ENCODE measurements at regions not wholly inside any gene's neighbourhood (a gene's known extent, or its start where the extent isn't known, plus 50 kb on each side); places are given as distances from the start of the nearest gene placed in this dataset.

DNA sequence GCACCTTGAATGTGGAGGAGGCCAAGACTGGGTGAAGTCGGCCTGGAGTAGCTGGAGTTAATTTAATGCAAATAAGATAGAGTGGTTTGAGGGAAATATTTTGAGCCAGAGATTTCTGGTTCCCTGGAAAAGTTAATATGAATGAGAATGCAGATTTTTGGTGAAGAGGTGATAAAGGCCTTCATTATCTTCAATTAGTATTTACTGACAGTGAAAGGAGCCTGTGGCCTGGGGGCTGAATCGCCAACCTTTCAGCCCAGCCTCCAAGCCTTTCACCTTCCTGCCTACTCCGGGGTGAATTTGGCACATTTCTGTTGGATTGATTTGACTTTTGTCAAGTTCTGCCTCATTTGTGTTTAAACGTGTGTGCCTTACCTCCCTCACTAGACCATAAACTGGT, 147.8 kb downstream of the SOX2 start:
- DNase-seq (ENCODE audit: low read depth) = no peak

DNA sequence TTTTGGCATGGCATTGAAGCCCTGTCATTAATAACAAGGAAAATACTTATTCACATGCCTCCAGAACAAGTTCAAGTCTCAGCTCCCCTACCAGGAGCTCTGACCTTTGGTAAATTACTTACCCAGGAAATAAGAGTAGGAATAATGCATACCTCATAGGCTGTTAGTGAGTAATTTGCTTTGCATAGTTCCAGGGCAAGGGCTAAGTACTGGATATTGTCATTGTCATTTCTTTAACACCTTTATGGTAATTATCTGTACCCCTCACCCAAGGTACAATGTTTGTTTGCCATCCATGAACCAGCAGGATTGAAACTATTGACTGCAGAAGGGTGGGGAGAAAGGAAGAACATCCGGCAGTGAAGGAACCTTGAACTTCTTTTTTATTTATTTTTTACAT, 148.5 kb downstream of the SOX2 start:
- no peak for DNase-seq (ENCODE audit: low read depth)

DNA sequence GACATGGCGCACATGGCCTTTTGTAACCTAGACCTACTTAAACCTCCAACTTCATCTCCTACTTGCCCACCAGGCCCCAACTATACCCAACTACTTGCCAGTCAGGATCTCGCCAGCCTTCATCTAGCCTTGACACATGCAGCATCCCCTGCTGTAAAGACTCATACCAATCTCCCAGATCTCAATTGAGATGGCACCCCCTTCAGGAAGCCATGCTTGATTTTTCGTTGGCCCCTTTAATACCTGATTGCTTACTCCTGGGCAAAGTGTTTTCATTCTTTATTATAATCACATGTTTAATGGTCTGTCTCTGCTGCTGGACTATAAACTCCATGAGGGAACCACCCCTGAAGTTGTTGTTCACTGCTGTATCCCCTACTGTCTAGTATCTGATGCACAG, 150.8 kb downstream of the SOX2 start:
- no peak for DNase-seq (ENCODE audit: low read depth)

DNA sequence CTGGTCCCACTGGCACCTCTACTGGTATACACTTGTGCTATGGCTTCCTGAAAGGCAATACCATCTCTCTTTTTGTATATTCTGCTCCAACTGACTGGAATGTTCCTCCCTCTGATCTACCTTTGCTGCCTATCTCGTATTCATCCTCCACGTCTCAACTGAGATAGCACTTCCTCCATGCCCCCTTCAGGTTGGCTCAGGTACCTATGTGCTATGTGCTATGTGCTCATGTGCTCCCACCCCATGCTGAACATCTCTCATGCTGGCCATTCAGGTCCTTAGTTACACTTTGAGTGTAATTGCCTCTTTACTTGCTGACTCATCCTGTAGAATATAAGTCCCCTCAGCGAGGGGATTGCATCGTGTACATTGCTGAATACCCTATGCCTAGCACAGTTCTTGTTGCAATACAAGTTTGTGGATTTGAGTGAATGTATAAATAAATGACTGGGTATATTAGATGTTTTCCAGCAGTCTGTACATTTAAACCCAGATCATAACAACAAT, 156.9 kb downstream of the SOX2 start:
- DNase-seq (ENCODE audit: low read depth) = no peak

DNA sequence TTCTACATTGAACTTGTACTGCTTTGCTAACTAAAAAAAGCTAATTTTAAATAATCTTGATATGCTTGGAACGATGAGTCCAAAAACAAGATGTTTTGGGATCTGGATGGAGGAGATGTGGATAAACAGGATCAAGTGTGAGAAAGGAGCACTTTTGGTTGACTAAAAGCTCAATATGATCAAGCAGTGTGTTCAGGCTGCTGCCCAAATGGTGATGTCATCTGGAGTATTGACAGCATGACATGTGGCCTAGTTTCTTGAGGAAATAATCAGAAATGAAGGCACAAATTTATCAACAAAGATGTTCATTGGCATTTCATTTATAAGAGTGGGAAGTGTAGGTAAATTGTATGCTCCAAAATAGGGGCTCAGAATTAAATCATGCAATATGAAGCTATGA, 161.2 kb downstream of the SOX2 start:
- DNase-seq (ENCODE audit: low read depth) = no peak

GRCh38 chr3:181879926-181880325, 168.2 kb downstream of the SOX2 start:
- DNase-seq (ENCODE audit: low read depth) = no peak

DNA sequence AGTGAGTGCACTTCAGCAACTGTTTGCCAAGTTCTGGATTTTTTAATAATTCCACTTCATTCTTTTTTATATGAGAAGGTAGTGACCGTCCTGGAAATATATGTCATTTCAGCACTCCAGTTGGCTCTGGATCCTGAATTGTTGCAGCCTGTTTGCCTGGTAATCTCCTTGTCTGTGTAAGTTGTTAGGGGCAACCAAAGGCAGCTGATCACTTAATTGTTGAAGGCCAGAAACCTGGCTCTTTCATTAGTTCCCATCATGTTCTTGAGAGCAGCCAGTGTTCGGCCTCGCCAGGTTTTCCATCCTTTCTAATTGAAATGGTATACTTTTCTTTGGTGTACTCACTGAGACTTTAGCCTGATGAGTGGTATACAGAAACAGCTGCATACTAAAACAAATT, 168.6 kb downstream of the SOX2 start:
- no peak for DNase-seq (ENCODE audit: low read depth)

- DNase-seq (ENCODE audit: low read depth) = no peak
Measured at GRCh38 chr3:181881749-181882148, 170.0 kb downstream of the SOX2 start.

- DNase-seq (ENCODE audit: low read depth) = no peak
Measured at GRCh38 chr3:181885868-181886630, 174.3 kb downstream of the SOX2 start.

GRCh38 chr3:181886676-181887075, 175.0 kb downstream of the SOX2 start:
- DNase-seq (ENCODE audit: low read depth) = no peak

GRCh38 chr3:181887685-181888084, 176.0 kb downstream of the SOX2 start:
- no peak for DNase-seq (ENCODE audit: low read depth)

DNA sequence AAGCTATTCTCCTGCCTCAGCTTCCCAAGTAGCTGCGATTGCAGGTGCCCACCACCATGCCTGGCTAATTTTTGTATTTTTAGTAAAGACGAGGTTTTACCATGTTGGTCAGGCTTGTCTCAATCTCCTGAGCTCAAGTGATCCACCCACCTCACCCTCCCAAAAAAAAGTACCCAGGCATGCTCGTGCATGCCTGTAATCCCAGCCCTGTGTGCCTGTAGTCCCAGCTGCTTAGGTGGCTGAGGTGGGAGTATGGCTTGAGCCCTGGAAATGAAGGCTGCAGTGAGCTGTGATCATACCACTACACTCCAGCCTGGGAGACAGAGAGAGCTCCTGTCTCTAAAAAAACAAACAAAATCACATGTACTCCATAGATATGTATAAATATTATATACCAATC, 176.5 kb downstream of the SOX2 start:
- DNase-seq (ENCODE audit: low read depth) = no peak

- no peak for DNase-seq (ENCODE audit: low read depth)
Measured at GRCh38 chr3:181892848-181893247, 181.1 kb downstream of the SOX2 start.

DNA sequence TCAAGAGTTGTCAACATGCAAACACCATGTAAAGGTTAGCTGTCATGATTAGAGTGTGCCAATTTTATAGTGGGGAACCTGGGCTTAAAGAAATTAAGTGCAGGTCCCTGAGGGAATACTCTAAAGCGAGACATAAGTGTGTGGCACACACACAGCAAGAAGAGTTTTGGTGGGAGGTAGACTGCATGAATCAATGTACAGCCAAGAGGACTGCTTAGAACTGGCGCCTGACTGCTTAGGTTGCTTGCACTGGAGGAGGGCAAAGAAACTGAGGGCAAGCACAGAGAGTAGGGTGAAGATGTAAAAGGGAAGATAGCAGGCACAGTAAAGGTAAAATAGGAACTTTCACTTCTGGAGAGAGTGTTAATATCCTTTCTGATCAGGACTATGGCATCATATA, 184.9 kb downstream of the SOX2 start:
- DNase-seq (ENCODE audit: low read depth) = no peak

- DNase-seq (ENCODE audit: low read depth) = no peak
Measured at GRCh38 chr3:181899702-181900101, 188.0 kb downstream of the SOX2 start.

DNA sequence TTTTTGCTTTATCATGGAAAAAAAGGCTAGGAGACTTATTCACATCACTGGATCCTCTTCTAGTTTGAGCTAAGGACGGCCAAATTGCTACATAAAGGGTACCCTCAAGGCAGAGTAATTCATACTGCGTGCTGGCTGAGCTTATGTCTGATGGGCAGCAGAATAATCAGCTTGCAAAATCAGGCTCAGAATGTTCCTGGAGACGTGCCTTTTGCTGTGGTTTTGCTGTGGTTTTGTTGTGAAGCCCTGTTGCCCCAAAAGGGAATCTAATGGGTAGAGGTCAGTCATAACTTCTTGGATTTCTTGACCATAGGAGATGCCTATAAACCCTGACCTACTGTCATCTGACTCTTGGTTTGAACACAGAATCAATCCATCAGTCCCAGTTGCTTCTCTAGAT, 189.9 kb downstream of the SOX2 start:
- no peak for DNase-seq (ENCODE audit: low read depth)

DNA sequence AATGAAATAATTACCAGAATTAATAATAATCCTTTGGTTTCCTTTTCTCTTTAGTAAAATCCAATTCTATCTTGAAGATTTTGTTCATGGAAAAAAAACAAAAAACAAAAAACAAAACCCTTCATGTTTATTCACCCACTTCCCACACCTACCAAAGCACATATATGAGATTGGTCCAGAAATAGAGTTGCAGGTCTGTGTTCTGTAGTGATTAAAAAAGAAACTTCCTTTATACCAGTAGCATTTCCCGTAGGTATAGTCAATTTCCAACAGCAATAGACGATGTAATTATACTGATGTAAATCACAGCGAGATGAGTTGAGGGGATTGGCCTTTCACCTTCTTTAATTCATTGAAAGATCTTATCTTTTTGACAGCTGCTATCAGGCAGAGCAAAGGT, 194.6 kb downstream of the SOX2 start:
- DNase-seq (ENCODE audit: low read depth) = no peak

GRCh38 chr3:181909241-181909640, 197.5 kb downstream of the SOX2 start:
- DNase-seq (ENCODE audit: low read depth) = no peak

GRCh38 chr3:181912384-181912783, 200.7 kb downstream of the SOX2 start:
- DNase-seq (ENCODE audit: low read depth) = no peak

- DNase-seq (ENCODE audit: low read depth) = peak; percentile 10
Measured at GRCh38 chr3:181913254-181913653, 201.5 kb downstream of the SOX2 start.

DNA sequence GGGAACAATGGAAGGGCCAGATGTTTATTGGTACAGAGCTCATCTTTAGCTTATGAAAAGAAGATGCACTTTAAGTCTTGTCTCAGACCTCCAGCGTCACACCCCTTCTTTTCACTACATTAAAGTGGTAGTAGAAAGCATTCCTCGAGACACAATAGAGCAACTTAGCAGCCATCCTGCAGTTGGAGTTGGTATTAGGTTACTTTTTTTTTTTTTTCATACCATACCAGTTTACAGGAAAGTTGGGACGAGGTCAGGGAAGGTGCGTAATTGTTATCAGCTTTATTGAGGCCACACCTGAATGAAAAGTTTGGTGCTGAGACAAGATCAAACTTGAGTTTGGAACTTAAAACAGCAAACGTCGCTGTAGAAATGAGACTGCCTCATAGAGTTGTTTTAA, 203.8 kb downstream of the SOX2 start:
- DNase-seq (ENCODE audit: low read depth) = no peak

GRCh38 chr3:181916013-181916412, 204.3 kb downstream of the SOX2 start:
- no peak for DNase-seq (ENCODE audit: low read depth)

- peak; percentile 20 for DNase-seq (ENCODE audit: low read depth)
Measured at GRCh38 chr3:181917027-181917426, 205.3 kb downstream of the SOX2 start.

DNA sequence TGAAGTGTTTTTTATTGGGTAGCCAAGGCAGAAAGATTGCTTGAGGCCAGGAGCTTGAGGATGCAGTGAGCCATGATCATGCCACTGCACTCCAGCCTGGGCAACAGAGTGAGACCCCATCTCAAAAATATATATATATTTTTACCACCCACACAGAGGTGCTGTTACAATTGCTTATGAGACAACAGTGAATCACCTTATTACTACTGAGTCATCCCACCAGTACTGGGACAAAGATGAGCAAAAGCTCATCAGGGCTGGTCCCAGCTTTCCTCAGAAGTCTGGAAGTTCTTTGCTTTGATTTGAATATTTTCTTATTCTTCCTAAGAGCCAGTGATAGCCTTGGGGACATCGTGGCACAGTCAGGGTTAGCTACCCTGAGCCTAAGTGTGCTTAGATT, 207.7 kb downstream of the SOX2 start:
- DNase-seq (ENCODE audit: low read depth) = no peak
